HEK293 (cell line): ENCODE measurements at regions not wholly inside any gene's neighbourhood (a gene's known extent, or its start where the extent isn't known, plus 50 kb on each side); places are given as distances from the start of the nearest gene placed in this dataset.
"Not testable (repeated sequence)": the region's sequence is repeated elsewhere in the genome, so short reads cannot be mapped to it uniquely, and the experiment has no call there.

Experiments
- CTCF ChIA-PET: fragments of 350-600 bp; formaldehyde crosslinking; extraction: SDS; loops from one replicate; lab custom pipeline; 2021; ENCODE audit warnings: antibody characterized with exemption; lab: Yijun Ruan, JAX
- POLR2A ChIA-PET: fragments of 300-600 bp; formaldehyde crosslinking; extraction: SDS; loops from one replicate; lab custom pipeline; 2020; ENCODE audit warnings: antibody characterized with exemption, inconsistent platforms; lab: Yijun Ruan, JAX
- H3K27ac ChIP-seq: fragments of 200-500 bp; sonication (Bioruptor generic); 2 replicates; pipeline ENCODE4 v1.5.1; 2014; ENCODE audit warnings: low read depth, low read length, control low read depth, inconsistent platforms; ENCODE audit errors: extremely low read depth
- H3K36me3 ChIP-seq, 2 experiments: fragments of 200-500 bp in 1 of 2; sonication (Bioruptor generic) in 1 of 2; 1 replicate in 1 of 2; 2 replicates in 1 of 2; pipeline ENCODE4 v1.5.1; 2014 to 2017; ENCODE audit warnings: inconsistent platforms in 2 of 2, low read length in 2 of 2; ENCODE audit not compliant: control insufficient read depth in 2 of 2, insufficient read depth in 1 of 2
- H3K4me1 ChIP-seq: fragments of 200-500 bp; sonication (Bioruptor generic); 2 replicates; pipeline ENCODE4 v1.5.1; 2014; ENCODE audit warnings: mild to moderate bottlenecking, low read length, inconsistent platforms; ENCODE audit not compliant: control insufficient read depth, insufficient read depth
- H3K4me3 ChIP-seq: 2 replicates; pipeline ENCODE4 v1.5.1; 2011; ENCODE audit warnings: low read depth, mild to moderate bottlenecking, control low read depth, low read length, moderate library complexity
- H3K9me3 ChIP-seq: fragments of 200-500 bp; sonication (Bioruptor generic); 2 replicates; pipeline ENCODE4 v1.5.1; 2014; ENCODE audit warnings: low read depth, low read length, inconsistent platforms; ENCODE audit not compliant: control insufficient read depth, insufficient read depth
- KLF10 ChIP-seq: fragments of 450-650 bp; IDR thresholded peaks from 2 replicates; pipeline ENCODE4 v1.5.1; 2018; ENCODE audit warnings: missing biosample characterization, mild to moderate bottlenecking, missing genetic modification characterization
- KLF16 ChIP-seq: fragments of 450-650 bp; formaldehyde crosslinking; IDR thresholded peaks from 2 replicates; pipeline ENCODE4 v1.5.1; 2017; ENCODE audit warnings: missing biosample characterization, missing genetic modification characterization
- KLF9 ChIP-seq: fragments of 450-650 bp; formaldehyde crosslinking; IDR thresholded peaks from 2 replicates; pipeline ENCODE4 v1.5.1; 2016; ENCODE audit warnings: missing biosample characterization, missing genetic modification characterization, low read depth
- PRDM4 ChIP-seq: fragments of 450-650 bp; formaldehyde crosslinking; IDR thresholded peaks from 2 replicates; pipeline ENCODE4 v1.5.1; 2017; ENCODE audit warnings: missing biosample characterization, missing genetic modification characterization
- TCF7L2 ChIP-seq: IDR thresholded peaks from 2 replicates; pipeline ENCODE4 v1.6.1; 2011; ENCODE audit warnings: low read depth, mild to moderate bottlenecking, inconsistent platforms, low read length, moderate library complexity, borderline replicate concordance
- YY1 ChIP-seq: fragments of 450-650 bp; formaldehyde crosslinking; IDR thresholded peaks from 2 replicates; pipeline ENCODE4 v1.5.1; 2018; ENCODE audit warnings: missing biosample characterization, missing genetic modification characterization
- ZEB2 ChIP-seq: fragments of 450-650 bp; formaldehyde crosslinking; IDR thresholded peaks from 2 replicates; pipeline ENCODE4 v1.5.1; 2016; ENCODE audit warnings: missing biosample characterization, missing genetic modification characterization
- ZNF121 ChIP-seq: fragments of 450-650 bp; formaldehyde crosslinking; IDR thresholded peaks from 2 replicates; pipeline ENCODE4 v1.5.1; 2016; ENCODE audit warnings: missing biosample characterization, missing genetic modification characterization
- ZNF138 ChIP-seq: fragments of 450-650 bp; formaldehyde crosslinking; IDR thresholded peaks from 2 replicates; pipeline ENCODE4 v1.5.1; 2016; ENCODE audit warnings: missing biosample characterization, missing genetic modification characterization, borderline replicate concordance
- ZNF146 ChIP-seq: fragments of 450-650 bp; formaldehyde crosslinking; IDR thresholded peaks from 2 replicates; pipeline ENCODE4 v1.5.1; 2016; ENCODE audit warnings: missing biosample characterization, missing genetic modification characterization
- ZNF280C ChIP-seq: fragments of 450-650 bp; formaldehyde crosslinking; IDR thresholded peaks from 2 replicates; pipeline ENCODE4 v1.5.1; 2016; ENCODE audit warnings: missing biosample characterization, missing genetic modification characterization
- ZNF510 ChIP-seq: fragments of 450-650 bp; formaldehyde crosslinking; IDR thresholded peaks from 2 replicates; pipeline ENCODE4 v1.5.1; 2018; ENCODE audit warnings: mild to moderate bottlenecking, missing genetic modification characterization, missing biosample characterization; ENCODE audit not compliant: insufficient replicate concordance
- ZNF580 ChIP-seq: fragments of 450-650 bp; formaldehyde crosslinking; IDR thresholded peaks from 2 replicates; pipeline ENCODE4 v1.5.1; 2016; ENCODE audit warnings: missing biosample characterization, missing genetic modification characterization
- ZNF639 ChIP-seq: fragments of 450-650 bp; formaldehyde crosslinking; IDR thresholded peaks from 2 replicates; pipeline ENCODE4 v1.5.1; 2016; ENCODE audit warnings: missing biosample characterization, missing genetic modification characterization
- ZNF645 ChIP-seq: fragments of 450-650 bp; formaldehyde crosslinking; IDR thresholded peaks from 2 replicates; pipeline ENCODE4; 2016; ENCODE audit warnings: missing biosample characterization, missing genetic modification characterization
- ZNF670 ChIP-seq: fragments of 450-650 bp; formaldehyde crosslinking; IDR thresholded peaks from 2 replicates; pipeline ENCODE4 v1.5.1; 2016; ENCODE audit warnings: missing biosample characterization, missing genetic modification characterization, low read depth
- ZNF701 ChIP-seq: fragments of 450-650 bp; formaldehyde crosslinking; IDR thresholded peaks from 2 replicates; pipeline ENCODE4 v1.5.1; 2016; ENCODE audit warnings: missing biosample characterization, missing genetic modification characterization
- ZNF785 ChIP-seq: fragments of 450-650 bp; formaldehyde crosslinking; IDR thresholded peaks from 2 replicates; pipeline ENCODE4 v1.5.1; 2016; ENCODE audit warnings: missing biosample characterization, missing genetic modification characterization
- ZNF791 ChIP-seq: fragments of 450-650 bp; formaldehyde crosslinking; IDR thresholded peaks from 2 replicates; pipeline ENCODE4 v1.5.1; 2016; ENCODE audit warnings: missing biosample characterization, missing genetic modification characterization
- ZNF792 ChIP-seq: fragments of 450-650 bp; formaldehyde crosslinking; IDR thresholded peaks from 2 replicates; pipeline ENCODE4 v1.5.1; 2016; ENCODE audit warnings: missing biosample characterization, missing genetic modification characterization
- ZSCAN18 ChIP-seq: fragments of 450-650 bp; formaldehyde crosslinking; IDR thresholded peaks from 2 replicates; pipeline ENCODE4 v1.5.1; 2016; ENCODE audit warnings: missing biosample characterization, missing genetic modification characterization

- POLR2A ChIA-PET, H3K27ac ChIP-seq, H3K9me3 ChIP-seq, H3K36me3 ChIP-seq, CTCF ChIA-PET, H3K4me3 ChIP-seq, H3K4me1 ChIP-seq: not testable (repeated sequence)
- TF ChIP-seq ZNF146 (peak; percentile 94), ZNF580 (tag by site-specific recombination) (peak; percentile 82)
Observed at GRCh38 chr6:125653752-125654151, 95.7 kb upstream of the HEY2 start.

GRCh38 chr6:125655511-125655910 lies 93.9 kb upstream of the HEY2 start:
- Histone ChIP-seq H3K4me3 (no peak overlapping the region), H3K4me1 (no peaks in the 10 kb centered on the region), H3K9me3 (no peaks in the 10 kb centered on the region), H3K27ac (no peak overlapping the region), H3K36me3 (no peaks in the 10 kb centered on the region)
- CTCF ChIA-PET, result interaction anchor here (0.5 kb wide), 1 partner anchor 83 kb away, joined by 4 read pairs; no protein-coding TSS in a partner anchor
- POLR2A ChIA-PET, result no interaction called here
- no peak for TF ChIP-seq PRDM4 (tag by site-specific recombination)
- TF ChIP-seq KLF10 (tag by site-specific recombination), result no peak
- no peak for TF ChIP-seq KLF16 (tag by site-specific recombination)
- TF ChIP-seq ZNF645 (tag by site-specific recombination), result no peak
- no peak for TF ChIP-seq ZNF670 (tag by site-specific recombination)
- TF ChIP-seq ZSCAN18 (tag by site-specific recombination), result no peak
- TF ChIP-seq ZNF639 (tag by site-specific recombination), result no peak
- TF ChIP-seq YY1 (tag by site-specific recombination), result no peak

GRCh38 chr6:125656287-125656870 lies 93.1 kb upstream of the HEY2 start:
- Histone ChIP-seq H3K4me1 (no peaks in the 10 kb centered on the region), H3K36me3 (no peaks in the 10 kb centered on the region), H3K27ac (no peak overlapping the region), H3K9me3 (no peaks in the 10 kb centered on the region), H3K4me3 (no peak overlapping the region)
- CTCF ChIA-PET, result no interaction called here
- POLR2A ChIA-PET, result no interaction called here
- TF ChIP-seq ZNF138 (tag by site-specific recombination), result no peak
- no peak for TF ChIP-seq ZNF510 (tag by site-specific recombination)
- TF ChIP-seq ZNF670 (tag by site-specific recombination), result no peak
- no peak for TF ChIP-seq KLF9 (tag by site-specific recombination)
- no peak for TF ChIP-seq TCF7L2
- no peak for TF ChIP-seq ZEB2 (tag by site-specific recombination)
- TF ChIP-seq ZNF146, result no peak
- TF ChIP-seq ZNF791 (tag by site-specific recombination), result no peak
- TF ChIP-seq ZNF121, result no peak
- no peak for TF ChIP-seq ZNF280C (tag by site-specific recombination)
- no peak for TF ChIP-seq ZNF792 (tag by site-specific recombination)
- TF ChIP-seq ZNF785 (tag by site-specific recombination), result no peak
- no peak for TF ChIP-seq ZNF701 (tag by site-specific recombination)
- TF ChIP-seq ZNF645 (tag by site-specific recombination), result no peak
